Body of pancreas (tissue), 4 donors: ENCODE measurements at regions not wholly inside any gene's neighbourhood (a gene's known extent, or its start where the extent isn't known, plus 50 kb on each side); places are given as distances from the start of the nearest gene placed in this dataset.

Experiments used
- POLR2A ChIP-seq, 3 donors: fragments of 450-650 bp; IDR thresholded peaks; one replicate each; pipeline ENCODE4 v1.6.1; 2016; ENCODE audit warnings: antibody characterized with exemption in 3 of 3, mild to moderate bottlenecking in 2 of 3
- TF ChIP-seq, protein P1 (sequence below), 7 experiments: fragments of 450-650 bp in 4 of 7; fragments of 200-600 bp in 3 of 7; sonication (generic) in 3 of 7; IDR thresholded peaks; one replicate each; pipeline ENCODE4 v1.5.1; 2016 to 2019; ENCODE audit warnings: antibody characterized with exemption in 7 of 7

DNA sequence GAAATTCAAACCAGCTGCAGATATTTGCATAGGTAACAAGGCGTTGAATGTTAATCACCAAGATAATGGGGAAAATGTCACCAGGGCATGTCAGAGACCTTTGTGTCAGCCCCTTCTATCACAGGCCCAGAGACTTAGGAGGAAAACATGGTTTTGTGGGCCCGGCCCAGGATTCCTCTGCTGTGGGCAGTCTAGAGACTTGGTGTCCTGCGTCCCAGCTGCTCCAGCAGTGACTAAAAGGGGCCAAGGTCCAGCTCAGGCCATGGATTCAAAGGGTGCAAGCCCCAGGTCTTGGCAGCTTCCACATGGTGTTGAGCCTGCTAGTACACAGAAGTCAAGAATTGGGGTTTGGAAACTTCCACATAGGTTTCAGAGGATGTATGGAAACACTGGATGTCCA, 147.5 kb upstream of the ZWINT start:
- TF ChIP-seq, protein P1, sequence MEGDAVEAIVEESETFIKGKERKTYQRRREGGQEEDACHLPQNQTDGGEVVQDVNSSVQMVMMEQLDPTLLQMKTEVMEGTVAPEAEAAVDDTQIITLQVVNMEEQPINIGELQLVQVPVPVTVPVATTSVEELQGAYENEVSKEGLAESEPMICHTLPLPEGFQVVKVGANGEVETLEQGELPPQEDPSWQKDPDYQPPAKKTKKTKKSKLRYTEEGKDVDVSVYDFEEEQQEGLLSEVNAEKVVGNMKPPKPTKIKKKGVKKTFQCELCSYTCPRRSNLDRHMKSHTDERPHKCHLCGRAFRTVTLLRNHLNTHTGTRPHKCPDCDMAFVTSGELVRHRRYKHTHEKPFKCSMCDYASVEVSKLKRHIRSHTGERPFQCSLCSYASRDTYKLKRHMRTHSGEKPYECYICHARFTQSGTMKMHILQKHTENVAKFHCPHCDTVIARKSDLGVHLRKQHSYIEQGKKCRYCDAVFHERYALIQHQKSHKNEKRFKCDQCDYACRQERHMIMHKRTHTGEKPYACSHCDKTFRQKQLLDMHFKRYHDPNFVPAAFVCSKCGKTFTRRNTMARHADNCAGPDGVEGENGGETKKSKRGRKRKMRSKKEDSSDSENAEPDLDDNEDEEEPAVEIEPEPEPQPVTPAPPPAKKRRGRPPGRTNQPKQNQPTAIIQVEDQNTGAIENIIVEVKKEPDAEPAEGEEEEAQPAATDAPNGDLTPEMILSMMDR (IDR thresholded peaks at IDR 0.05), result no peak
- TF ChIP-seq POLR2A (IDR thresholded peaks at IDR 0.05), result no peak
